GM12878 (cell line): ENCODE measurements at regions not wholly inside any gene's neighbourhood (a gene's known extent, or its start where the extent isn't known, plus 50 kb on each side); places are given as distances from the start of the nearest gene placed in this dataset.

Experiments
- JUND ChIP-seq: IDR thresholded peaks from 2 replicates; pipeline ENCODE4 v1.6.1; 2012; ENCODE audit warnings: low read depth, mild to moderate bottlenecking, low read length, improper control_type of control experiment, moderate library complexity
- RCOR1 ChIP-seq: conservative IDR thresholded peaks from 2 replicates; pipeline ENCODE4 v1.6.1; 2012; ENCODE audit warnings: low read depth, low read length, improper control_type of control experiment
- TF ChIP-seq, protein P1 (sequence below), 3 experiments: IDR thresholded peaks in 2 of 3; conservative IDR thresholded peaks in 1 of 3; 2 replicates each; pipeline ENCODE4 v1.5.1; 2011; ENCODE audit warnings: low read depth in 3 of 3, low read length in 3 of 3, mild to moderate bottlenecking in 3 of 3, control low read depth in 2 of 3, moderate library complexity in 2 of 3, inconsistent platforms in 1 of 3, mixed read lengths in 1 of 3; ENCODE audit not compliant: control insufficient read depth in 2 of 3, insufficient read depth in 1 of 3; ENCODE audit errors: extremely low read depth in 1 of 3

DNA sequence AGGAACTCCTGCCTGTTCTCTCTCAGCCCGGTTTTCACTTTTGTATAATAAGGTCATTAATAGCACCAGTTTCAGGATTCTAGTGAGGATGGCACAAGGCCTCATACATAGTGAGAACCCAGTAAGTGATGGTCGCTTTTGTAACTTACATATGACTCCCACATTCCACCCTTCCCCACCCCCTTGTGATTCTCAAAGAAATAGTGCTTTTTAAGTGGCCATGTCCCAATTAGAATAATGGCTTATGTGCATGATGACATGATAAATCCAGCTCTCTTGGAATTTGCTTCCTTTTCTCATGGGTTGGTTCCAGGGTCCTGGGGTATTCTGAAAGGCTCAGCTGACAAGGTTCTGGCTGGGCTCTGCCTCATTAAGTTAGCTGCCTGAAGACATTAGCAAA lies 189.9 kb downstream of the URB2 start:
- TF ChIP-seq, protein P1, sequence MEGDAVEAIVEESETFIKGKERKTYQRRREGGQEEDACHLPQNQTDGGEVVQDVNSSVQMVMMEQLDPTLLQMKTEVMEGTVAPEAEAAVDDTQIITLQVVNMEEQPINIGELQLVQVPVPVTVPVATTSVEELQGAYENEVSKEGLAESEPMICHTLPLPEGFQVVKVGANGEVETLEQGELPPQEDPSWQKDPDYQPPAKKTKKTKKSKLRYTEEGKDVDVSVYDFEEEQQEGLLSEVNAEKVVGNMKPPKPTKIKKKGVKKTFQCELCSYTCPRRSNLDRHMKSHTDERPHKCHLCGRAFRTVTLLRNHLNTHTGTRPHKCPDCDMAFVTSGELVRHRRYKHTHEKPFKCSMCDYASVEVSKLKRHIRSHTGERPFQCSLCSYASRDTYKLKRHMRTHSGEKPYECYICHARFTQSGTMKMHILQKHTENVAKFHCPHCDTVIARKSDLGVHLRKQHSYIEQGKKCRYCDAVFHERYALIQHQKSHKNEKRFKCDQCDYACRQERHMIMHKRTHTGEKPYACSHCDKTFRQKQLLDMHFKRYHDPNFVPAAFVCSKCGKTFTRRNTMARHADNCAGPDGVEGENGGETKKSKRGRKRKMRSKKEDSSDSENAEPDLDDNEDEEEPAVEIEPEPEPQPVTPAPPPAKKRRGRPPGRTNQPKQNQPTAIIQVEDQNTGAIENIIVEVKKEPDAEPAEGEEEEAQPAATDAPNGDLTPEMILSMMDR (IDR thresholded peaks at IDR 0.05 in 2 of 3, conservative IDR thresholded peaks at IDR 0.05 in 1 of 3; ENCODE audit: control insufficient read depth in 2 of 3, extremely low read depth in 1 of 3, insufficient read depth in 1 of 3, low read depth in 3 of 3, low read length in 3 of 3) = no peak
- TF ChIP-seq RCOR1 (no peak), JUND (no peak)
